Activated T-helper 17 cell treated with anti-CD3 and anti-CD28 coated beads, Interleukin-2, amount 50 U/mL, for 72 hours (primary cell): ENCODE measurements at regions not wholly inside any gene's neighbourhood (a gene's known extent, or its start where the extent isn't known, plus 50 kb on each side); places are given as distances from the start of the nearest gene placed in this dataset.
"Not testable (repeated sequence)": the region's sequence is repeated elsewhere in the genome, so short reads cannot be mapped to it uniquely, and the experiment has no call there.

ENCODE experiments used
- ATAC-seq: fragments of 150-1000 bp; cut with Tn5 transposase; replicated peaks from 2 replicates; pipeline ENCODE4 v1.10.0; 2021; ENCODE audit warnings: mild to moderate bottlenecking, moderate library complexity
- H3K27ac Mint-ChIP-seq: one replicate; pipeline ENCODE4 v1.8.0; 2022; ENCODE audit warnings: mixed read lengths
- H3K27me3 Mint-ChIP-seq: one replicate; pipeline ENCODE4 v1.8.0; 2022; ENCODE audit warnings: mixed read lengths
- H3K36me3 Mint-ChIP-seq: one replicate; pipeline ENCODE4 v1.8.0; 2022; ENCODE audit warnings: low read depth, mild to moderate bottlenecking, mixed read lengths
- H3K4me1 Mint-ChIP-seq: one replicate; pipeline ENCODE4 v1.8.0; 2022; ENCODE audit warnings: mixed read lengths
- H3K4me3 Mint-ChIP-seq: one replicate; pipeline ENCODE4 v1.8.0; 2022; ENCODE audit warnings: mild to moderate bottlenecking, mixed read lengths
- H3K9me3 Mint-ChIP-seq: one replicate; pipeline ENCODE4 v1.8.0; 2022; ENCODE audit warnings: mixed read lengths

DNA sequence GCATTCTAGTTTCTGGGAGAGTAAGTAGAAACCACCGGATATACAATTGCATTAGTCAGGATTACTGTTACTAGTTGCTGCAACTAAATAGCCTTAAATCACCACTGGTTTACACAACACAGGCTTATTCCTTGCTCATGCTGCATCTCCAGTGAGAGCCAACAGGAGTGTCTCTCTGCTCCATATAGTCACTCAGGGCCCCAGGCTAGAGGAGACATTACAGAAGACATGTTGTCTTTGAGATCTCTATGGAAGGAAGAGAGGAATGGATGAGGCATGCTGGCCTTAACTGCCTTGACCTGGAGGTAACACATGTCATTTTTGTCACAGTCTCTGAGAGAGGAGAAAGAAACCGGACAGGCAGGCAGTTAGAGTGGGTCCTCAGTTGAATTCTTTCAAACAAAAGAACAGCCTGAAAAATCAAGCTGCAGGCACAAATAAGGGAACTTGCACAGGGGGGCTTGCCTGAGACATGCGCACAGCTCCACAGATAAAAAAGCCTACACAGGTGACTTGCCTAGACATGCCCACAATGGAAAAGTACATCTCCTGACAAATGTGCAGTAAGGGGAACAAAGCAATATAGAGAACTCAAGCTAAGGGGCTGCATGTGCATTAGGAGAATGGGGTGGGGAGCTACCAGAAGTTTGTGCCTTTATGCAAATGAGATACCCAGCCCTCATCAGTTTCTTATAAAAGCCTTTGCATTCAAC lies 348.0 kb downstream of the TYW1 start:
- Mint-ChIP-seq H3K27ac (peak overlapping the region; percentile 59), H3K9me3 (peaks cover 4% of the 10 kb centered on the region), H3K4me1 (peaks cover 4% of the 10 kb centered on the region), H3K4me3 (no peak overlapping the region), H3K27me3 (no peaks in the 10 kb centered on the region), H3K36me3 (peaks cover 7% of the 10 kb centered on the region)
- no peak for ATAC-seq

GRCh38 chr7:67346126-67346525 lies 349.5 kb downstream of the TYW1 start:
- H3K4me1 Mint-ChIP-seq = peaks cover 4% of the 10 kb centered on the region
- no peaks in the 10 kb centered on the region for H3K27me3 Mint-ChIP-seq
- no peak overlapping the region for H3K27ac Mint-ChIP-seq
- no peak overlapping the region for H3K4me3 Mint-ChIP-seq
- H3K36me3 Mint-ChIP-seq = no peaks in the 10 kb centered on the region
- no peak for ATAC-seq
- peaks cover 4% of the 10 kb centered on the region for H3K9me3 Mint-ChIP-seq

- ATAC-seq = no peak
- Mint-ChIP-seq H3K36me3 (no peaks in the 10 kb centered on the region), H3K4me3 (no peak overlapping the region), H3K27me3 (no peaks in the 10 kb centered on the region), H3K9me3 (peaks cover 4% of the 10 kb centered on the region), H3K27ac (no peak overlapping the region), H3K4me1 (peaks cover 4% of the 10 kb centered on the region)
Observed at GRCh38 chr7:67346876-67347275, 350.2 kb downstream of the TYW1 start.

GRCh38 chr7:67348171-67348570 lies 351.5 kb downstream of the TYW1 start:
- H3K36me3 Mint-ChIP-seq = no peaks in the 10 kb centered on the region
- peaks cover 4% of the 10 kb centered on the region for H3K9me3 Mint-ChIP-seq
- peaks cover 4% of the 10 kb centered on the region for H3K4me1 Mint-ChIP-seq
- H3K27ac Mint-ChIP-seq = no peak overlapping the region
- H3K4me3 Mint-ChIP-seq = no peak overlapping the region
- H3K27me3 Mint-ChIP-seq = no peaks in the 10 kb centered on the region
- ATAC-seq = no peak

DNA sequence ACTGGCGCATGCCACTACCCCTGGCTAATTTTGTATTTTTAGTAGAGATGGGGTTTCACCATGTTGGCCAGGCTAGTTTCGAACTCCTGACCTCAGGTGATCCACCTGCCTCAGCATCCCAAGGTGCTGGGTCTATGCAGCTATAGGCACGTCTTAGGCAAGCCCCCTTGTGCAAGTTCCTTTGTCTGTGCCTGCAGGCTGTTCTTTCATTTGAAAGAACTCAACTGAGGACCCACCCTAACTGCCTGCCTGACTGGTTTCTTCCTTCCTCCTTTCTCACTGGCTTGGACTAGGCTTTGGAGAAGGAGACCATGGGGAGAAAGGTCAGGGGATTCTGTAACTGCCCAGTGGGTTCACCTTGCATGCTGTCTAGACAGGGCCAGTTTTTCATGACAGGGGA lies 361.0 kb downstream of the TYW1 start:
- not testable (repeated sequence) for H3K27ac Mint-ChIP-seq, H3K4me3 Mint-ChIP-seq, ATAC-seq, H3K27me3 Mint-ChIP-seq, H3K9me3 Mint-ChIP-seq, H3K4me1 Mint-ChIP-seq, H3K36me3 Mint-ChIP-seq

DNA sequence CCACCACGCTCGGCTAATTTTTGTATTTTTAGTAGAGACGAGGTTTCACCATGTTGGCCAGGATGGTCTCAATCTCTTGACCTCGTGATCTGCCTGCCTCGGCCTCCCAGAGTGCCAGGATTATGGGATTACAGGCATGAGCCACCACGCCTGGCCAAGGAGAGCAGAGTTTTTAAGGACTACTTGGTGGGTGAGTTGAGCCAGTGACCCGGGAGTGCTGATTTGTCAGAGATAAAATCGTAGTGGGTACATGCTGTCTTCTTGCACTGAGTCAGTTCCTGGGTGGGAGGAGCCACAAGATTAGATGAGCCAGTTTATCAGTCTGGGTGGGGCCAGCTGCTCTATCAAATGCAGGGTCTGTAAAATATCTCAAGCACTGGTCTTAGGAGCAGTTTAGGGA lies 361.7 kb downstream of the TYW1 start:
- H3K4me1 Mint-ChIP-seq, H3K9me3 Mint-ChIP-seq, ATAC-seq, H3K36me3 Mint-ChIP-seq, H3K27me3 Mint-ChIP-seq, H3K27ac Mint-ChIP-seq, H3K4me3 Mint-ChIP-seq: not testable (repeated sequence)

- H3K27me3 Mint-ChIP-seq, H3K27ac Mint-ChIP-seq, H3K4me3 Mint-ChIP-seq, H3K4me1 Mint-ChIP-seq, H3K9me3 Mint-ChIP-seq, H3K36me3 Mint-ChIP-seq, ATAC-seq: not testable (repeated sequence)
Observed at GRCh38 chr7:67358738-67359137, 362.1 kb downstream of the TYW1 start.

DNA sequence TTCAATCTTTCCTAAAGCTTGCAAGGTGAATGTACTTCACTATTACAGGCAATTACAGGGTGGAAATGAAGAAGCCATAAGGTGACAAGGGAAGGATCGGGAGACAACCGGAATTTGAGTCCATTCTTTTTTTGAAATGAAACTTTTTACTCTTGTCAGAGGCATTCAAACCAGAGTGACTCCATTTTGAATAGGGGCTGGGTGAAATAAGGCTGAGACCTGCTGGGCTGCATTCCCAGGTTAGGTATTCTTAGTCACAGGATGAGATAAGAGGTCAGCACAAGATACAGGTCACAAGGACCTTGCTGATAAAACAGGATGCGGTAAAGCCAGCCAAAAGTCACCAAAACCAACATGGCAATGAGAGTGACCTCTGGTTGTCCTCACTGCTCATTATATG lies 363.3 kb downstream of the TYW1 start:
- Mint-ChIP-seq H3K4me3 (no peak overlapping the region), H3K27me3 (no peaks in the 10 kb centered on the region), H3K27ac (no peak overlapping the region), H3K9me3 (no peaks in the 10 kb centered on the region), H3K4me1 (no peaks in the 10 kb centered on the region), H3K36me3 (no peaks in the 10 kb centered on the region)
- no peak for ATAC-seq

DNA sequence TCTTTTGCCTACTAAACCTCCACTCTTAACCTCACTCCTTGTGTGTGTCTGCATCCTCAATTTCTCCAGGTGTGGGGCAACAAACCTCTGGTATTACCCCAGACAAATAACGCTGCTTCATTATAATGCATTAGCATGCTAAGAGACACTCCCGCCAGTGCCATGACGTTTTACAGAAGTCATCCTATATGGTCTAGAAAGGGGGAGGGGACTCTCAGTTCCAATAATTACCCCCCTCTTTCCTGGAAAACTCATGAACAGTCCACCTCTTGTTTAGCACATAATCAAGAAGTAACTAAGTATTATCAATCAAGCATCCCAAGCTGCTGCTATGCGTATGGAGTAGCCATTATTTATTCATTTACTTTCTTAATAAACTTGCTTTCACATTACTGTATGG lies 364.5 kb downstream of the TYW1 start:
- no peak for ATAC-seq
- H3K4me3 Mint-ChIP-seq = no peak overlapping the region

DNA sequence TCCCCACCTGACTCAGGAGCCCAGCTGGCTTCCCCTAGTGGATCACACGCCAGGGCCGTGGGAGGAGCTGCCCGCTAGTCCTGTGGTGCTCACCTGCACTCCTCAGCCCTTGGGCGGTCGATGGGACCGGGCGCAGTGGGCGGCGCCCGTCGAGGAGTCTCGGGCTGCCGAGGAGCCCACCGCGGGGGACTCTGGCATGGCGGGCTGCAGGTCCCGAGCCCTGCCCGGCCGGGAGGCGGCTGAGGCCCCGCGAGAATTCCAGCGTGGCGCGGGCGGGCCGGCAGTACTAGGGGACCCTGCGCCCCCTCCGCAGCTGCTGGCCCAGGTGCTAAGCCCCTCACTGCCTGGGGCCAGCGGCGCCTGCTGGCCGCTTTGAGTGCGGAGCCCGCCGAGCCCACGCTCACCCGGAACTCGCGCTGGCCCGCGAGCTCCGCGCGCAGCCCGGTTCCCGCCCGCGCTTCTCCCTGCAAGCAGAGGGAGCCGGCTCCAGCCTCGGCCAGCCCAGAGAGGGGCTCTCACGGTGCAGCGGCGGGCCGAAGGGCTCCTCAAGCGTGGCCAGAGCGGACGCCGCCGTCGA lies 367.9 kb downstream of the TYW1 start:
- H3K4me1 Mint-ChIP-seq = no peaks in the 10 kb centered on the region
- H3K4me3 Mint-ChIP-seq = no peak overlapping the region
- no peaks in the 10 kb centered on the region for H3K36me3 Mint-ChIP-seq
- no peak for ATAC-seq
- peaks cover 6% of the 10 kb centered on the region for H3K27me3 Mint-ChIP-seq
- H3K27ac Mint-ChIP-seq = no peak overlapping the region
- no peaks in the 10 kb centered on the region for H3K9me3 Mint-ChIP-seq

More for the DNA sequence above, 364.5 kb downstream of the TYW1 start:
- Mint-ChIP-seq H3K27me3 (no peaks in the 10 kb centered on the region), H3K27ac (no peak overlapping the region), H3K36me3 (no peaks in the 10 kb centered on the region), H3K9me3 (no peaks in the 10 kb centered on the region), H3K4me1 (no peaks in the 10 kb centered on the region)

GRCh38 chr7:67371429-67372305 lies 375.0 kb downstream of the TYW1 start:
- no peak overlapping the region for H3K27ac Mint-ChIP-seq
- H3K9me3 Mint-ChIP-seq = no peaks in the 10 kb centered on the region
- H3K27me3 Mint-ChIP-seq = peaks cover 20% of the 10 kb centered on the region
- no peaks in the 10 kb centered on the region for H3K36me3 Mint-ChIP-seq
- H3K4me3 Mint-ChIP-seq = no peak overlapping the region
- peak; percentile 81 for ATAC-seq
- no peaks in the 10 kb centered on the region for H3K4me1 Mint-ChIP-seq

GRCh38 chr7:67373389-67373788 lies 376.8 kb downstream of the TYW1 start:
- H3K36me3 Mint-ChIP-seq, H3K4me1 Mint-ChIP-seq, H3K27ac Mint-ChIP-seq, H3K9me3 Mint-ChIP-seq, ATAC-seq, H3K4me3 Mint-ChIP-seq: not testable (repeated sequence)
- peaks cover 17% of the 10 kb centered on the region for H3K27me3 Mint-ChIP-seq

DNA sequence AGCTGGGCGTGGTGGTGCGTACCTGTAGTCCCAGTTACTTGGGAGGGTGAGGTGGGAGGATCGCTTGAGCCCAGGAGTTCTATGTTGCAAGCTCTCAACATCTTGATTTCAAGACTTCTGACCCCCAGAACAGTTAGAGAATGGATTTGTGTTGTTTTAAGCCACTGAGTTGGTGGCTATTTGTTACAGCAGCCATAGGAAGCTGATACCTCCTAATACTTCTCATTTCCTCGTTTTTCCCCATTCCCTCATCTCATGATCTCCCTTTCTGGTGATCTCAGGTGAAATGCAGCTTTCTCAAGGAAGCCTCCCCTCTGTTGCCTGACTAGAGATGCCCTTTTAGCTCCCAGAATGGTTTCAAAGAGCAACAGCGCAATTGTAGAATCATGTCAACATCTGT lies 378.8 kb downstream of the TYW1 start:
- Mint-ChIP-seq H3K4me1 (no peaks in the 10 kb centered on the region), H3K27me3 (peaks cover 14% of the 10 kb centered on the region)

GRCh38 chr7:67377939-67378862 lies 381.6 kb downstream of the TYW1 start:
- no peaks in the 10 kb centered on the region for H3K36me3 Mint-ChIP-seq
- H3K27ac Mint-ChIP-seq = no peak overlapping the region
- no peaks in the 10 kb centered on the region for H3K4me1 Mint-ChIP-seq
- peaks cover 7% of the 10 kb centered on the region for H3K27me3 Mint-ChIP-seq
- H3K4me3 Mint-ChIP-seq = no peak overlapping the region
- H3K9me3 Mint-ChIP-seq = no peaks in the 10 kb centered on the region
- peak; percentile 70 for ATAC-seq

More for the DNA sequence above, 378.8 kb downstream of the TYW1 start:
- no peak overlapping the region for H3K27ac Mint-ChIP-seq
- no peaks in the 10 kb centered on the region for H3K9me3 Mint-ChIP-seq
- no peak for ATAC-seq
- H3K36me3 Mint-ChIP-seq = no peaks in the 10 kb centered on the region
- H3K4me3 Mint-ChIP-seq = no peak overlapping the region
